Erythroblast (primary cell): ENCODE measurements at regions not wholly inside any gene's neighbourhood (a gene's known extent, or its start where the extent isn't known, plus 50 kb on each side); places are given as distances from the start of the nearest gene placed in this dataset.

Source experiments
- GATA1 ChIP-seq: IDR thresholded peaks from 2 replicates; pipeline ENCODE4 v1.6.1; 2011; ENCODE audit warnings: low read depth, mild to moderate bottlenecking, control low read depth, low read length, moderate library complexity
- POLR2A ChIP-seq: IDR thresholded peaks from 2 replicates; pipeline ENCODE4 v1.6.1; 2011; ENCODE audit warnings: mild to moderate bottlenecking, low read length

- TF ChIP-seq POLR2A (no peak), GATA1 (no peak)
Measured at GRCh38 chr5:133868946-133869518, 99.4 kb downstream of the C5orf15 start.
